Stimulated activated CD8-positive, alpha-beta memory T cell treated with anti-CD3 and anti-CD28 coated beads, Interleukin-12 subunit alpha, Interleukin-12 subunit beta, amount 100 ng/mL, for 1 hour (primary cell): ENCODE measurements at regions not wholly inside any gene's neighbourhood (a gene's known extent, or its start where the extent isn't known, plus 50 kb on each side); places are given as distances from the start of the nearest gene placed in this dataset.
"Not testable (repeated sequence)": the region's sequence is repeated elsewhere in the genome, so short reads cannot be mapped to it uniquely, and the experiment has no call there.

Experiments used
- DNase-seq: peaks from one replicate; pipeline ENCODE4 v3.0.0-alpha.2; 2020; ENCODE audit warnings: low read depth

- no peak for DNase-seq
These were observed 109.1 kb downstream of the SEPTIN7 start for GRCh38 chr7:35909870-35910357.

- DNase-seq, result not testable (repeated sequence)
These were observed 109.8 kb downstream of the SEPTIN7 start for GRCh38 chr7:35910621-35911020.

GRCh38 chr7:35913350-35913749, 112.5 kb downstream of the SEPTIN7 start:
- DNase-seq, result not testable (repeated sequence)

- DNase-seq, result not testable (repeated sequence)
These were observed 113.4 kb downstream of the SEPTIN7 start for GRCh38 chr7:35914214-35914613.

- DNase-seq, result not testable (repeated sequence)
These were observed 114.5 kb downstream of the SEPTIN7 start for GRCh38 chr7:35915247-35915955.

- DNase-seq, result not testable (repeated sequence)
These were observed 117.4 kb downstream of the SEPTIN7 start for GRCh38 chr7:35918217-35918616.

GRCh38 chr7:35919607-35920006, 118.8 kb downstream of the SEPTIN7 start:
- DNase-seq, result not testable (repeated sequence)

- not testable (repeated sequence) for DNase-seq
These were observed 120.5 kb downstream of the SEPTIN7 start for GRCh38 chr7:35921338-35921737.

GRCh38 chr7:35924668-35925067, 123.8 kb downstream of the SEPTIN7 start:
- DNase-seq, result not testable (repeated sequence)

GRCh38 chr7:35926966-35927365, 126.1 kb downstream of the SEPTIN7 start:
- not testable (repeated sequence) for DNase-seq

- not testable (repeated sequence) for DNase-seq
These were observed 130.3 kb downstream of the SEPTIN7 start for GRCh38 chr7:35931134-35931533.

GRCh38 chr7:35931551-35931950, 130.7 kb downstream of the SEPTIN7 start:
- DNase-seq, result not testable (repeated sequence)

- not testable (repeated sequence) for DNase-seq
These were observed 139.8 kb downstream of the SEPTIN7 start for GRCh38 chr7:35940695-35941094.

GRCh38 chr7:35945621-35946020, 144.8 kb downstream of the SEPTIN7 start:
- DNase-seq, result not testable (repeated sequence)

GRCh38 chr7:35955735-35956134, 154.9 kb downstream of the SEPTIN7 start:
- not testable (repeated sequence) for DNase-seq

GRCh38 chr7:35956988-35957387, 156.1 kb downstream of the SEPTIN7 start:
- DNase-seq, result not testable (repeated sequence)

GRCh38 chr7:35961260-35961659, 160.4 kb downstream of the SEPTIN7 start:
- not testable (repeated sequence) for DNase-seq

GRCh38 chr7:35962607-35963006, 161.8 kb downstream of the SEPTIN7 start:
- not testable (repeated sequence) for DNase-seq

GRCh38 chr7:35967366-35968139, 166.7 kb downstream of the SEPTIN7 start:
- no peak for DNase-seq

- no peak for DNase-seq
These were observed 167.5 kb downstream of the SEPTIN7 start for GRCh38 chr7:35968140-35968940.

GRCh38 chr7:35969066-35969465, 168.2 kb downstream of the SEPTIN7 start:
- no peak for DNase-seq

GRCh38 chr7:35970458-35970857, 169.6 kb downstream of the SEPTIN7 start:
- DNase-seq, result no peak
